Transverse colon (tissue), 4 donors: ENCODE measurements at regions not wholly inside any gene's neighbourhood (a gene's known extent, or its start where the extent isn't known, plus 50 kb on each side); places are given as distances from the start of the nearest gene placed in this dataset.
"Not testable (repeated sequence)": the region's sequence is repeated elsewhere in the genome, so short reads cannot be mapped to it uniquely, and the experiment has no call there.

ENCODE experiments used
- EP300 ChIP-seq: sonication (generic); formaldehyde crosslinking; IDR thresholded peaks from one replicate; pipeline ENCODE4 v1.6.1; 2017; ENCODE audit warnings: antibody characterized with exemption, low read depth
- POLR2AphosphoS5 ChIP-seq, 3 donors: sonication (generic); formaldehyde crosslinking; IDR thresholded peaks; one replicate each; pipeline ENCODE4 v1.6.1; 2016; ENCODE audit warnings: antibody characterized with exemption in 3 of 3
- TF ChIP-seq, protein P1 (sequence below), 5 experiments: fragments of 200-600 bp in 3 of 5; fragments of 450-650 bp in 2 of 5; sonication (generic) in 3 of 5; IDR thresholded peaks; 1 replicate in 2 of 5; 2 replicates in 3 of 5; pipeline ENCODE4 v1.5.1; 2016 to 2017; ENCODE audit warnings: antibody characterized with exemption in 5 of 5, inconsistent platforms in 3 of 5, mild to moderate bottlenecking in 2 of 5, moderate library complexity in 1 of 5

DNA sequence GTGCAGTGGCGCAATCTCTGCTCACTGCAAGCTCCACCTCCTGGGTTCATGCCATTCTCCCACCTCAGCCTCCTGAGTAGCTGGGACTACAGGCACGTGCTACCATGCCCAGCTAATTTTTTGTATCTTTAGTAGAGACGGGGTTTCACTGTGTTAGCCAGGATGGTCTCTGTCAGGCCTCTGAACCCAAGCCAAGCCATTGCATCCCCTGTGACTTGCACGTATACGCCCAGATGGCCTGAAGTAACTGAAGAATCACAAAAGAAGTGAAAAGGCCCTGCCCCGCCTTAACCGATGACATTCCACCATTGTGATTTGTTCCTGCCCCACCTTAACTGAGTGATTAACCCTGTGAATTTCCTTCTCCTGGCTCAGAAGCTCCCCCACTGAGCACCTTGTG, 147.2 kb upstream of the TRIB2 start:
- TF ChIP-seq, protein P1, sequence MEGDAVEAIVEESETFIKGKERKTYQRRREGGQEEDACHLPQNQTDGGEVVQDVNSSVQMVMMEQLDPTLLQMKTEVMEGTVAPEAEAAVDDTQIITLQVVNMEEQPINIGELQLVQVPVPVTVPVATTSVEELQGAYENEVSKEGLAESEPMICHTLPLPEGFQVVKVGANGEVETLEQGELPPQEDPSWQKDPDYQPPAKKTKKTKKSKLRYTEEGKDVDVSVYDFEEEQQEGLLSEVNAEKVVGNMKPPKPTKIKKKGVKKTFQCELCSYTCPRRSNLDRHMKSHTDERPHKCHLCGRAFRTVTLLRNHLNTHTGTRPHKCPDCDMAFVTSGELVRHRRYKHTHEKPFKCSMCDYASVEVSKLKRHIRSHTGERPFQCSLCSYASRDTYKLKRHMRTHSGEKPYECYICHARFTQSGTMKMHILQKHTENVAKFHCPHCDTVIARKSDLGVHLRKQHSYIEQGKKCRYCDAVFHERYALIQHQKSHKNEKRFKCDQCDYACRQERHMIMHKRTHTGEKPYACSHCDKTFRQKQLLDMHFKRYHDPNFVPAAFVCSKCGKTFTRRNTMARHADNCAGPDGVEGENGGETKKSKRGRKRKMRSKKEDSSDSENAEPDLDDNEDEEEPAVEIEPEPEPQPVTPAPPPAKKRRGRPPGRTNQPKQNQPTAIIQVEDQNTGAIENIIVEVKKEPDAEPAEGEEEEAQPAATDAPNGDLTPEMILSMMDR (IDR thresholded peaks at IDR 0.05), result not testable (repeated sequence)
- not testable (repeated sequence) for TF ChIP-seq EP300; POLR2AphosphoS5 (IDR thresholded peaks at IDR 0.05)
